WTC11 (cell line): ENCODE measurements at regions not wholly inside any gene's neighbourhood (a gene's known extent, or its start where the extent isn't known, plus 50 kb on each side); places are given as distances from the start of the nearest gene placed in this dataset.

Experiments used
- ATAC-seq: fragments of 200-7000 bp; cut with Tn5 transposase; 2 replicates; pipeline ENCODE4 v1.10.0; 2021; ENCODE audit warnings: mild to moderate bottlenecking, moderate library complexity
- CTCF ChIA-PET: fragments of 300-600 bp; sonication (Branson Sonifier 250); formaldehyde crosslinking; loops from one replicate; lab custom pipeline; 2021; ENCODE audit warnings: antibody characterized with exemption; lab: Charles Lee
- POLR2A ChIA-PET: fragments of 350-600 bp; sonication (Branson Sonifier 250); formaldehyde crosslinking; loops from one replicate; lab custom pipeline; 2021; ENCODE audit warnings: antibody characterized with exemption; lab: Charles Lee
- DNase-seq: peaks from one replicate; pipeline ENCODE4 v3.0.0; 2021; ENCODE audit warnings: low spot score
- H3K27ac Mint-ChIP-seq: 2 replicates; pipeline ENCODE4 v1.8.0; 2021; ENCODE audit warnings: mixed read lengths
- H3K27me3 Mint-ChIP-seq: 2 replicates; pipeline ENCODE4 v1.8.0; 2021; ENCODE audit warnings: low read depth, mild to moderate bottlenecking, moderate library complexity, mixed read lengths
- H3K36me3 Mint-ChIP-seq: 2 replicates; pipeline ENCODE4 v1.8.0; 2021; ENCODE audit warnings: mixed read lengths
- H3K4me1 Mint-ChIP-seq: 2 replicates; pipeline ENCODE4 v1.8.0; 2022; ENCODE audit warnings: mixed read lengths
- H3K4me3 Mint-ChIP-seq: 2 replicates; pipeline ENCODE4 v1.8.0; 2021; ENCODE audit warnings: mild to moderate bottlenecking, moderate library complexity, mixed read lengths
- H3K9me3 Mint-ChIP-seq: 2 replicates; pipeline ENCODE4 v1.8.0; 2021; ENCODE audit warnings: mixed read lengths
- IRF1 ChIP-seq: sonication (generic); formaldehyde crosslinking; IDR thresholded peaks from 2 replicates; pipeline ENCODE4 v1.8.0; 2023; ENCODE audit warnings: missing genetic modification reagents
- NFE2L1 ChIP-seq: sonication (generic); formaldehyde crosslinking; IDR thresholded peaks from 2 replicates; pipeline ENCODE4 v1.8.1; 2023; ENCODE audit warnings: missing genetic modification reagents
- SP1 ChIP-seq: sonication (generic); formaldehyde crosslinking; conservative IDR thresholded peaks from 2 replicates; pipeline ENCODE4 v1.8.1; 2022; ENCODE audit warnings: missing genetic modification reagents
- TCF7 ChIP-seq: sonication (generic); formaldehyde crosslinking; IDR thresholded peaks from 2 replicates; pipeline ENCODE4 v1.8.0; 2022; ENCODE audit warnings: mild to moderate bottlenecking, low read depth, missing genetic modification reagents, moderate library complexity
- ZNF263 ChIP-seq: sonication (generic); formaldehyde crosslinking; IDR thresholded peaks from 2 replicates; pipeline ENCODE4 v1.8.1; 2022; ENCODE audit warnings: low read depth, mild to moderate bottlenecking, moderate library complexity, missing genetic modification reagents
- TF ChIP-seq, protein P1 (sequence below): fragments of 250-450 bp; sonication (Bioruptor Pico); IDR thresholded peaks from 2 replicates; pipeline ENCODE4 v1.8.0; 2021; ENCODE audit warnings: mild to moderate bottlenecking
- TF ChIP-seq, protein P2 (sequence below): sonication (generic); formaldehyde crosslinking; IDR thresholded peaks from 2 replicates; pipeline ENCODE4 v1.8.1; 2023; ENCODE audit warnings: mild to moderate bottlenecking, missing genetic modification reagents
- TF ChIP-seq, protein P3 (sequence below): sonication (generic); formaldehyde crosslinking; IDR thresholded peaks from 2 replicates; pipeline ENCODE4 v1.8.1; 2022; ENCODE audit warnings: low read depth, missing genetic modification reagents, borderline replicate concordance
- TF ChIP-seq, protein P4 (sequence below): sonication (generic); formaldehyde crosslinking; IDR thresholded peaks from 2 replicates; pipeline ENCODE4 v1.8.0; 2023; ENCODE audit warnings: mild to moderate bottlenecking, missing genetic modification reagents
- TF ChIP-seq, protein P5 (sequence below): fragments of 250-450 bp; sonication (Bioruptor Pico); IDR thresholded peaks from 2 replicates; pipeline ENCODE4 v2.1.2; 2022; ENCODE audit warnings: mild to moderate bottlenecking, moderate library complexity

DNA sequence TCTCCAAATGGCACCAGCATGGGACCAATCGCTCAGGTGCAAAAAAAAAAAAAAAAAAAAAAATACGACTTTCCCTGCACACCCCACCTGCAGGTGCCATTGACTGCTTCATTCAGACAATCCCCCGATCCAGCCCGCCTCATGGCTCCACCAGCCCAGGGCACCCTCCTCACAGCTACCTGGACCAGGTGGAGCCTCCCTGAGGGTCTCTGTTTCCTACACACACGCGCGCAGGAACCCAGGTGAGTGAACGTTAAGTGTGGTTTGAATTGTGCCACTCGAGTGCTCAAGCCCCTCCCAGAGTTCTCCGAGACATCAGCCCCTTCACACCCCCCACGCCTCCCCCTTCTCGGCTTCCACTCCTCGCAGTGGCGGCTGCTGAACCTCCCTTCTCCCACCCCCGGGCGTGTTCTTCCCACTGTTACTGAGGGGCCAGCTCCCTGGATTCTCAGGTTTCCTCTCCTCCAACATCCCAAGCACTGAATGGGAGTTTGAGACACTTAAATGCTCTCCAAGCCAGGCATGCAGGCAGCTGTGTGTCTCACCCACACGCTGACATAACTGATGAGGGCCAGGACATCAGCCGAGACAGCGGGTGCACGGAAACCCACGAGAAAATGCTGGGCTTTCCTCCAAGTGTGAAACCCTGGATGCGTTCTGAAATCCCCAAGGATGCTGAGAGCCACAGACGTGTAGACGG lies 88.8 kb upstream of the SNTG2 start:
- H3K27ac Mint-ChIP-seq = no peak overlapping the region
- POLR2A ChIA-PET = no interaction called here

More for the DNA sequence above, 88.8 kb upstream of the SNTG2 start:
- Mint-ChIP-seq H3K4me1 (peaks cover 34% of the 10 kb centered on the region), H3K27me3 (peaks cover 36% of the 10 kb centered on the region), H3K36me3 (no peaks in the 10 kb centered on the region), H3K9me3 (no peaks in the 10 kb centered on the region), H3K4me3 (no peak overlapping the region)
- DNase-seq (no peak), ATAC-seq (no peak)
- CTCF ChIA-PET = interaction anchor here (1.0 kb wide), 1 partner anchor 146 kb away, joined by 3 read pairs; no protein-coding TSS in a partner anchor
- TF ChIP-seq, protein P1, sequence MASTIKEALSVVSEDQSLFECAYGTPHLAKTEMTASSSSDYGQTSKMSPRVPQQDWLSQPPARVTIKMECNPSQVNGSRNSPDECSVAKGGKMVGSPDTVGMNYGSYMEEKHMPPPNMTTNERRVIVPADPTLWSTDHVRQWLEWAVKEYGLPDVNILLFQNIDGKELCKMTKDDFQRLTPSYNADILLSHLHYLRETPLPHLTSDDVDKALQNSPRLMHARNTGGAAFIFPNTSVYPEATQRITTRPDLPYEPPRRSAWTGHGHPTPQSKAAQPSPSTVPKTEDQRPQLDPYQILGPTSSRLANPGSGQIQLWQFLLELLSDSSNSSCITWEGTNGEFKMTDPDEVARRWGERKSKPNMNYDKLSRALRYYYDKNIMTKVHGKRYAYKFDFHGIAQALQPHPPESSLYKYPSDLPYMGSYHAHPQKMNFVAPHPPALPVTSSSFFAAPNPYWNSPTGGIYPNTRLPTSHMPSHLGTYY (CRISPR knock-in tag) = no peak
- TF ChIP-seq SP1 (CRISPR knock-in tag) (no peak), TCF7 (no peak), ZNF263 (no peak), NFE2L1 (CRISPR knock-in tag) (no peak), IRF1 (CRISPR knock-in tag) (no peak)
- TF ChIP-seq, protein P2, sequence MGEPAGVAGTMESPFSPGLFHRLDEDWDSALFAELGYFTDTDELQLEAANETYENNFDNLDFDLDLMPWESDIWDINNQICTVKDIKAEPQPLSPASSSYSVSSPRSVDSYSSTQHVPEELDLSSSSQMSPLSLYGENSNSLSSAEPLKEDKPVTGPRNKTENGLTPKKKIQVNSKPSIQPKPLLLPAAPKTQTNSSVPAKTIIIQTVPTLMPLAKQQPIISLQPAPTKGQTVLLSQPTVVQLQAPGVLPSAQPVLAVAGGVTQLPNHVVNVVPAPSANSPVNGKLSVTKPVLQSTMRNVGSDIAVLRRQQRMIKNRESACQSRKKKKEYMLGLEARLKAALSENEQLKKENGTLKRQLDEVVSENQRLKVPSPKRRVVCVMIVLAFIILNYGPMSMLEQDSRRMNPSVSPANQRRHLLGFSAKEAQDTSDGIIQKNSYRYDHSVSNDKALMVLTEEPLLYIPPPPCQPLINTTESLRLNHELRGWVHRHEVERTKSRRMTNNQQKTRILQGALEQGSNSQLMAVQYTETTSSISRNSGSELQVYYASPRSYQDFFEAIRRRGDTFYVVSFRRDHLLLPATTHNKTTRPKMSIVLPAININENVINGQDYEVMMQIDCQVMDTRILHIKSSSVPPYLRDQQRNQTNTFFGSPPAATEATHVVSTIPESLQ (CRISPR knock-in tag) = no peak
- TF ChIP-seq, protein P3, sequence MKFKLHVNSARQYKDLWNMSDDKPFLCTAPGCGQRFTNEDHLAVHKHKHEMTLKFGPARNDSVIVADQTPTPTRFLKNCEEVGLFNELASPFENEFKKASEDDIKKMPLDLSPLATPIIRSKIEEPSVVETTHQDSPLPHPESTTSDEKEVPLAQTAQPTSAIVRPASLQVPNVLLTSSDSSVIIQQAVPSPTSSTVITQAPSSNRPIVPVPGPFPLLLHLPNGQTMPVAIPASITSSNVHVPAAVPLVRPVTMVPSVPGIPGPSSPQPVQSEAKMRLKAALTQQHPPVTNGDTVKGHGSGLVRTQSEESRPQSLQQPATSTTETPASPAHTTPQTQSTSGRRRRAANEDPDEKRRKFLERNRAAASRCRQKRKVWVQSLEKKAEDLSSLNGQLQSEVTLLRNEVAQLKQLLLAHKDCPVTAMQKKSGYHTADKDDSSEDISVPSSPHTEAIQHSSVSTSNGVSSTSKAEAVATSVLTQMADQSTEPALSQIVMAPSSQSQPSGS (CRISPR knock-in tag) = no peak
- TF ChIP-seq, protein P4, sequence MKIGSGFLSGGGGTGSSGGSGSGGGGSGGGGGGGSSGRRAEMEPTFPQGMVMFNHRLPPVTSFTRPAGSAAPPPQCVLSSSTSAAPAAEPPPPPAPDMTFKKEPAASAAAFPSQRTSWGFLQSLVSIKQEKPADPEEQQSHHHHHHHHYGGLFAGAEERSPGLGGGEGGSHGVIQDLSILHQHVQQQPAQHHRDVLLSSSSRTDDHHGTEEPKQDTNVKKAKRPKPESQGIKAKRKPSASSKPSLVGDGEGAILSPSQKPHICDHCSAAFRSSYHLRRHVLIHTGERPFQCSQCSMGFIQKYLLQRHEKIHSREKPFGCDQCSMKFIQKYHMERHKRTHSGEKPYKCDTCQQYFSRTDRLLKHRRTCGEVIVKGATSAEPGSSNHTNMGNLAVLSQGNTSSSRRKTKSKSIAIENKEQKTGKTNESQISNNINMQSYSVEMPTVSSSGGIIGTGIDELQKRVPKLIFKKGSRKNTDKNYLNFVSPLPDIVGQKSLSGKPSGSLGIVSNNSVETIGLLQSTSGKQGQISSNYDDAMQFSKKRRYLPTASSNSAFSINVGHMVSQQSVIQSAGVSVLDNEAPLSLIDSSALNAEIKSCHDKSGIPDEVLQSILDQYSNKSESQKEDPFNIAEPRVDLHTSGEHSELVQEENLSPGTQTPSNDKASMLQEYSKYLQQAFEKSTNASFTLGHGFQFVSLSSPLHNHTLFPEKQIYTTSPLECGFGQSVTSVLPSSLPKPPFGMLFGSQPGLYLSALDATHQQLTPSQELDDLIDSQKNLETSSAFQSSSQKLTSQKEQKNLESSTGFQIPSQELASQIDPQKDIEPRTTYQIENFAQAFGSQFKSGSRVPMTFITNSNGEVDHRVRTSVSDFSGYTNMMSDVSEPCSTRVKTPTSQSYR (CRISPR knock-in tag) = no peak
- TF ChIP-seq, protein P5, sequence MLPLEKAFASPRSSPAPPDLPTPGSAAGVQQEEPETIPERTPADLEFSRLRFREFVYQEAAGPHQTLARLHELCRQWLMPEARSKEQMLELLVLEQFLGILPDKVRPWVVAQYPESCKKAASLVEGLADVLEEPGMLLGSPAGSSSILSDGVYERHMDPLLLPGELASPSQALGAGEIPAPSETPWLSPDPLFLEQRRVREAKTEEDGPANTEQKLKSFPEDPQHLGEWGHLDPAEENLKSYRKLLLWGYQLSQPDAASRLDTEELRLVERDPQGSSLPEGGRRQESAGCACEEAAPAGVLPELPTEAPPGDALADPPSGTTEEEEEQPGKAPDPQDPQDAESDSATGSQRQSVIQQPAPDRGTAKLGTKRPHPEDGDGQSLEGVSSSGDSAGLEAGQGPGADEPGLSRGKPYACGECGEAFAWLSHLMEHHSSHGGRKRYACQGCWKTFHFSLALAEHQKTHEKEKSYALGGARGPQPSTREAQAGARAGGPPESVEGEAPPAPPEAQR (CRISPR knock-in tag) = no peak
